ENCODE measurements at regions not wholly inside any gene's neighbourhood (a gene's known extent, or its start where the extent isn't known, plus 50 kb on each side); places are given as distances from the start of the nearest gene placed in this dataset.

GRCh38 chr17:73777131-73777449 is 132.8 kb upstream of the SDK2 start:
- TF ChIP-seq POLR2A (IDR thresholded peaks at IDR 0.05): no peak
- no peak for TF ChIP-seq CTCF (IDR thresholded peaks at IDR 0.05)

Data from uterus (tissue), 2 donors.